HepG2 (cell line): ENCODE measurements at regions not wholly inside any gene's neighbourhood (a gene's known extent, or its start where the extent isn't known, plus 50 kb on each side); places are given as distances from the start of the nearest gene placed in this dataset.
"Not testable (repeated sequence)": the region's sequence is repeated elsewhere in the genome, so short reads cannot be mapped to it uniquely, and the experiment has no call there.

ENCODE experiments used
- ATAC-seq: fragments of 200-7000 bp; cut with Tn5 transposase; 3 replicates; pipeline ENCODE4 v1.9.1; 2020; ENCODE audit warnings: mild to moderate bottlenecking, moderate library complexity
- BruUV-seq: library from RNA; stranded (reverse); fragments of 400-500 nt; replicated peaks from 2 replicates; lab custom pipeline; 2021; lab: Mats Ljungman, UMichigan
- CTCF ChIA-PET: fragments of 300-600 bp; formaldehyde crosslinking; extraction: SDS; loops from one replicate; lab custom pipeline; 2021; ENCODE audit warnings: low total read pairs, inconsistent platforms, low intra/inter-chr PET ratio; lab: Yijun Ruan, JAX
- POLR2A ChIA-PET: fragments of 350-600 bp; sonication (Branson Sonifier 250); formaldehyde crosslinking; loops from one replicate; lab custom pipeline; 2020; ENCODE audit warnings: antibody characterized with exemption, inconsistent platforms; lab: Yijun Ruan, JAX
- DNase-seq: peaks from one replicate; pipeline ENCODE4 v3.0.0-alpha.2; 2015; ENCODE audit warnings: low spot score
- FAIRE-seq: peaks from 3 replicates; lab custom pipeline; 2011; peaks lifted over from hg19 to GRCh38; lab: Jason Lieb, UNC
- H2AFZ ChIP-seq: one replicate; pipeline ENCODE4 v1.6.1; 2011; ENCODE audit warnings: low read length, inconsistent platforms
- H3K27ac ChIP-seq: fragments of 300-600 bp; 3 replicates; pipeline ENCODE4 v1.8.0; 2011; ENCODE audit warnings: mixed run types, mild to moderate bottlenecking, mixed read lengths, low read length, inconsistent platforms; ENCODE audit not compliant: insufficient read depth; ENCODE audit errors: extremely low read length
- H3K27me3 ChIP-seq, 2 experiments: fragments of 200-600 bp in 1 of 2; 2 replicates in 1 of 2; 3 replicates in 1 of 2; pipeline versions ENCODE4 v1.6.0 to v1.8.0; 2011; ENCODE audit warnings: low read length in 2 of 2, mild to moderate bottlenecking in 2 of 2, moderate library complexity in 2 of 2, inconsistent platforms in 1 of 2; ENCODE audit not compliant: insufficient read depth in 2 of 2, control insufficient read depth in 1 of 2
- H3K36me3 ChIP-seq, 2 experiments: fragments of 200-600 bp in 1 of 2; replicated peaks in 1 of 2; 2 replicates in 1 of 2; 3 replicates in 1 of 2; pipeline versions ENCODE4 v1.5.1 to v1.8.0; 2011; ENCODE audit warnings: low read length in 2 of 2, inconsistent platforms in 1 of 2; ENCODE audit not compliant: insufficient read depth in 2 of 2, control insufficient read depth in 1 of 2
- H3K4me1 ChIP-seq: 2 replicates; pipeline ENCODE4 v1.5.1; 2012; ENCODE audit warnings: low read length, inconsistent platforms; ENCODE audit not compliant: insufficient read depth
- H3K4me2 ChIP-seq: 2 replicates; pipeline ENCODE4 v1.6.0; 2011; ENCODE audit warnings: low read depth, low read length, inconsistent platforms
- H3K4me3 ChIP-seq, 3 experiments: fragments of 200-600 bp in 1 of 3; sonication (generic), shearing (Covaris generic) in 1 of 3; replicated peaks in 1 of 3; 2 replicates each; pipeline ENCODE4 v1.5.1; 2011 to 2016; ENCODE audit warnings: low read length in 3 of 3, inconsistent platforms in 2 of 3, low read depth in 2 of 3, mild to moderate bottlenecking in 2 of 3, control low read depth in 1 of 3, mixed read lengths in 1 of 3; ENCODE audit not compliant: insufficient read depth in 1 of 3
- H3K79me2 ChIP-seq: one replicate; pipeline ENCODE4 v1.6.1; 2011; ENCODE audit warnings: low read length, inconsistent platforms; ENCODE audit not compliant: insufficient read depth
- H3K9ac ChIP-seq: 2 replicates; pipeline ENCODE4 v1.6.0; 2011; ENCODE audit warnings: mild to moderate bottlenecking, low read depth, low read length, inconsistent platforms; ENCODE audit not compliant: insufficient read depth
- H3K9me3 ChIP-seq: 2 replicates; pipeline ENCODE4 v1.5.1; 2012; ENCODE audit warnings: mild to moderate bottlenecking, low read length
- H4K20me1 ChIP-seq: 2 replicates; pipeline ENCODE4 v1.6.0; 2011; ENCODE audit warnings: inconsistent platforms, mild to moderate bottlenecking, low read length, moderate library complexity; ENCODE audit not compliant: insufficient read depth
- BCL6 ChIP-seq: IDR thresholded peaks from 2 replicates; pipeline ENCODE4 v1.6.1; 2016; ENCODE audit warnings: missing genetic modification reagents, missing compliant biosample characterization
- CEBPB ChIP-seq: IDR thresholded peaks from 2 replicates; pipeline ENCODE4 v1.6.1; 2011; ENCODE audit warnings: low read depth, low read length, improper control_type of control experiment, borderline replicate concordance
- FOXP1 ChIP-seq, 2 experiments: fragments of 450-650 bp in 1 of 2; IDR thresholded peaks; 2 replicates each; pipeline ENCODE4 v1.6.1; 2017 to 2018; ENCODE audit warnings: antibody characterized with exemption in 1 of 2
- MIXL1 ChIP-seq: IDR thresholded peaks from 2 replicates; pipeline ENCODE4 v1.6.1; 2016
- NFE2L2 ChIP-seq: fragments of 150-350 bp; IDR thresholded peaks from 2 replicates; pipeline ENCODE4 v1.6.1; 2014; ENCODE audit warnings: low read length
- PAXIP1 ChIP-seq: sonication (generic); formaldehyde crosslinking; conservative IDR thresholded peaks from 2 replicates; pipeline ENCODE4 v1.4.0; 2020; ENCODE audit warnings: mild to moderate bottlenecking, missing genetic modification reagents, moderate library complexity
- SOX5 ChIP-seq: IDR thresholded peaks from 2 replicates; pipeline ENCODE4 v1.6.1; 2016; ENCODE audit warnings: borderline replicate concordance
- ZNF558 ChIP-seq: sonication (generic); formaldehyde crosslinking; IDR thresholded peaks from 2 replicates; pipeline ENCODE4 v1.9.0; 2022; ENCODE audit warnings: mild to moderate bottlenecking, missing genetic modification reagents, borderline replicate concordance
- WGBS: methylation state at CpG from one replicate; pipeline ENCODE4 v1.1.6; 2017; ENCODE audit warnings: low lambda C conversion rate; 5-methylcytosine and 5-hydroxymethylcytosine counted together
- in situ Hi-C: cut with HindIII; loops from 2 replicates; pipeline ENCODE4 v1.10.0; 2017; ENCODE audit warnings: low pct_unique_long_range_greater_than_20kb; ENCODE audit not compliant: extremely low pct_ligation_motif_present
- intact Hi-C: fragments of 100-400 bp; cut with micrococcal nuclease; formaldehyde crosslinking; loops from one replicate; pipeline ENCODE4 v1.10.0; 2022; ENCODE audit not compliant: unreplicated experiment
- TF ChIP-seq, protein P1 (sequence below): IDR thresholded peaks from 2 replicates; pipeline ENCODE4 v1.6.1; 2016; ENCODE audit warnings: control low read depth

DNA sequence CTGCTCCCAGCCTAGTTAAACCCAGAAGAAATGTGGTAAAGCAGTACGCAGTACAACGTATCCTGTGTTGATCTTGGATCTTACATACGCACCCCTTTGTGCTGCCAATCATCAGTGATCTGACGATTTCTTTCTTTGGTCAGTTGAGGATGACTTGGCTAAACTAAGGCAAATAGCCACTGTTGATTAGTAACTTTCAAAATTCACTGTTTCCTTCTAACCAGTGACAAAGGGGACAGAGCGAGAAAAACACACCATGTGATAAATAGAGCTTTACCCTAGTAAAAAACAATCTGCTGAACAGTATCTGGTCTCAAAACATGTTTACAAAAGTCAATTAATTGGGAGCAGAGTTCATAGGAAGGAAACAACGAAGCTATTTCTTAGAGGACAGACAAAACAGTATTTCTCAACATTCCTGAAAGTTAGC lies 123.2 kb upstream of the RAB18 start:
- H3K27ac ChIP-seq = no peak overlapping the region
- ATAC-seq (peak; percentile 68; the same call in 2 of the 3 replicates), FAIRE-seq (no peak), DNase-seq (peak; percentile 20)
- ChIA-PET CTCF (no interaction called here), POLR2A (no interaction called here)
- no peaks in the 10 kb centered on the region for H3K79me2 ChIP-seq
- peaks cover 27% of the 10 kb centered on the region for H3K4me1 ChIP-seq
- in situ Hi-C loops (no loop called here), intact Hi-C loops (no loop called here)
- H3K4me2 ChIP-seq = peak overlapping the region; percentile 50
- no peaks in the 10 kb centered on the region for H3K36me3 ChIP-seq
- H3K27me3 ChIP-seq = no peaks in the 10 kb centered on the region; a peak in 1 of 5 replicates
- no TSS peak for BruUV-seq
- WGBS = under 1% methylated on average over 6 of the region's 6 CpGs
- H3K9ac ChIP-seq = no peak overlapping the region
- H3K4me3 ChIP-seq = peak overlapping the region in 2 of 3 experiments; percentile 1 to 5; a peak in 1 of 6 replicates
- TF ChIP-seq ZNF558 (CRISPR knock-in tag) = no peak
- TF ChIP-seq, protein P1, sequence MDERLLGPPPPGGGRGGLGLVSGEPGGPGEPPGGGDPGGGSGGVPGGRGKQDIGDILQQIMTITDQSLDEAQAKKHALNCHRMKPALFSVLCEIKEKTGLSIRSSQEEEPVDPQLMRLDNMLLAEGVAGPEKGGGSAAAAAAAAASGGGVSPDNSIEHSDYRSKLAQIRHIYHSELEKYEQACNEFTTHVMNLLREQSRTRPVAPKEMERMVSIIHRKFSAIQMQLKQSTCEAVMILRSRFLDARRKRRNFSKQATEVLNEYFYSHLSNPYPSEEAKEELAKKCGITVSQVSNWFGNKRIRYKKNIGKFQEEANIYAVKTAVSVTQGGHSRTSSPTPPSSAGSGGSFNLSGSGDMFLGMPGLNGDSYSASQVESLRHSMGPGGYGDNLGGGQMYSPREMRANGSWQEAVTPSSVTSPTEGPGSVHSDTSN (CRISPR knock-in tag) = peak; percentile 56
- TF ChIP-seq CEBPB = no peak
- 0 out of 2 replicates have a peak, but pooled peaks have one; percentile 25 for TF ChIP-seq MIXL1 (CRISPR knock-in tag)
- no peak for TF ChIP-seq FOXP1 (IDR thresholded peaks at IDR 0.05)
- peak; percentile 66 for TF ChIP-seq FOXP1 (CRISPR knock-in tag; IDR thresholded peaks at IDR 0.05)
- TF ChIP-seq NFE2L2 = peak; percentile 70; the same call in 1 of the 2 replicates
- TF ChIP-seq PAXIP1 (CRISPR knock-in tag) = no peak
- TF ChIP-seq SOX5 (CRISPR knock-in tag) = peak; percentile 43; the same call in 1 of the 2 replicates
- TF ChIP-seq BCL6 (CRISPR knock-in tag) = peak; percentile 79
- no peaks in the 10 kb centered on the region for H4K20me1 ChIP-seq
- no peaks in the 10 kb centered on the region for H3K9me3 ChIP-seq
- peak overlapping the region; percentile 38 for H2AFZ ChIP-seq

GRCh38 chr10:27379041-27379440 lies 125.1 kb upstream of the RAB18 start:
- 45% methylated on average over 2 of the region's 2 CpGs for WGBS
- H3K27me3 ChIP-seq, H2AFZ ChIP-seq, BruUV-seq, H3K79me2 ChIP-seq, ATAC-seq, intact Hi-C loops, DNase-seq, H3K4me2 ChIP-seq, H3K9ac ChIP-seq, H3K4me3 ChIP-seq, H3K27ac ChIP-seq, FAIRE-seq, H4K20me1 ChIP-seq, in situ Hi-C loops, POLR2A ChIA-PET, H3K36me3 ChIP-seq, CTCF ChIA-PET, H3K9me3 ChIP-seq: not testable (repeated sequence)
- H3K4me1 ChIP-seq = peaks cover 26% of the 10 kb centered on the region
